NCI-H82 treated with DMSO at 0.1 percent for 48 hours (cell line): ENCODE measurements at regions not wholly inside any gene's neighbourhood (a gene's known extent, or its start where the extent isn't known, plus 50 kb on each side); places are given as distances from the start of the nearest gene placed in this dataset.

Experiments
- DNase-seq: peaks from one replicate; lab custom pipeline; 2025; ENCODE audit not compliant: unreplicated experiment; lab: John Stamatoyannopoulos, UW

- DNase-seq, result no peak
Observed at GRCh38 chr2:122366969-122367645, 611.7 kb downstream of the TSN start.

GRCh38 chr2:122367646-122368010 is 612.2 kb downstream of the TSN start:
- no peak for DNase-seq

DNA sequence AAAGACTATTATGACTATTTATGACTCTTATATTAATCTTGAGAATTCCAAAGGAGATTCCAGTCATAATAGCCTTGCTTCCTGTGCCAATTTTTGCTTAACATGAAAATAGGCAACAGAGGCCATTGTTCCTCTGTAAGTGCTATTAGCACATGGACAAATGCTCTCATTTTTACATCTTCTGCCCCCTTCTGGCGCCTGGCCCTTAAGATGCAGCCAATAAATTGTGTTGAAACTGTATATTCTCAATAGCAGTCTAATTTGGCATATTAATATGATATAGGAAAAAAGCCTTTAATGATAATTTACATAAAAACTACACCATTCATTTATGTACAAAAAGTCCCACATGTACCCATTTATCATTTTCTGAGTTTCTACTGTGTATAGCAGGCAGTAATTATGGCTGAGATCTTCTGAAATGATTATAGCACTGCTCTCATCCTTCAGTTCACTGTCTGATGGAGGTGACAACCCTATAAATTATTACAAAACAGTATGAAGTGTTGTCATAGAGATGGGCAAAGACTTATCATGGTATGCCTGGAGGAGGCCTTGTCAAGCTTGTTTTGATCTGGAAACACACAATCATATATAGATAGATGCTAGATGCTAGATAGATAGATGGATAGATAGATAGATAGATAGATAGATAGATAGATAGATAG is 613.3 kb downstream of the TSN start:
- no peak for DNase-seq

DNA sequence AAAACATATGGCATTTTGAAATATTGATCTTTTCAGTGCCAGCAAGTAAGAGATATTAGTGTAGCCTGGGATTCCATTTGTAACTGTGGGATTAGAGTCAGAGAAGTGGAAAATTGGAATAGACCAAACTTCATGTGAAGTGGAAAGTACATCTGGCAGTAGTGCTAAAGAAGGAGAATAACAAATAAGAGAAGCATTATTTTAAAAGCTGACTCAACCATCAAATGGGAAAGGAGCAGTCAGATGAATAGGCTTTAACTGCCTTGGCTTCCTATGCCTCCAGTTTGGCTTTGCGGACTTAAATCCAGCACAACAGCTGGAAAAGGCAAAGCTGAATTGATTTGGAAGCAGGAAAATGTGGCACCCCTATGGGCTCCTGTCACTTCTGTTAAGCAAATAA is 623.1 kb downstream of the TSN start:
- DNase-seq, result no peak

GRCh38 chr2:122384768-122385333 is 629.4 kb downstream of the TSN start:
- peak; percentile 86 for DNase-seq

GRCh38 chr2:122388208-122388607 is 632.8 kb downstream of the TSN start:
- no peak for DNase-seq

GRCh38 chr2:122389694-122390093 is 634.2 kb downstream of the TSN start:
- DNase-seq, result no peak

DNA sequence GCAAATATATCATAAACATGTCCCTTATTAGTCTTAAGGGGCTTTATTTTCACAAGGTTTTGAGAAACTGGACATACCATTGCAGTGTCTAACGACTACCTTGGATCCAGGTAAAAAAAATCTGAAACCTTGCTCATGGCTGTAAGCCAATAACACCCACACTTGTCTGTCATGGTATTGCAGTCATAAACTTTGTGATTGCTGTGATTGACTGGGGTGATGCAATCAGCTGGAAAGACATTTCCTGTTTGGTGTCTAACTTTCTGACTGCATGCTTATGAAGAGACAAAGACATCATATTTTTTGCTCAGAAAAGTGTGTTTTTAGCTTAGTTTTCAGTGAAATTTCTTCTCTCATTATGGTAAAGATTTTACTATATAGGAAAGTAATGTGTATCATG is 635.0 kb downstream of the TSN start:
- DNase-seq, result no peak

DNA sequence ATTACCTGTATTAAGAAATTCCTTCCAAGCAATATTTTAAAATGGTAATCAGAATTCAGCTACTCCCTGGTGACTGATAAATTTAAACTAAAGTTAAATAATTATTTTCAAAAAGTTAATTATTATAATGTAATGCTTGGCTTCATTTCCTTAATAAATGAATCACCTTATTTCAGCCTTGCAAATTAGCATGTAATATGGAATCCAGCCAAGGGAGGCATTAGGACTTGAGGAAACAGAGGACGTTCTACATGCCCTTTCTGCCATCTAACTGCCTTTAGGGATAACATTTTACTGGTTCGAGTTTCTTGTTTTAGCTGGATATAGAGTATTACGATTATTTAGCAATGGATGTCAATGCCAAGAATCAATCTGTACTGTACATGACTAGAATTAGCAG is 636.3 kb downstream of the TSN start:
- no peak for DNase-seq

DNA sequence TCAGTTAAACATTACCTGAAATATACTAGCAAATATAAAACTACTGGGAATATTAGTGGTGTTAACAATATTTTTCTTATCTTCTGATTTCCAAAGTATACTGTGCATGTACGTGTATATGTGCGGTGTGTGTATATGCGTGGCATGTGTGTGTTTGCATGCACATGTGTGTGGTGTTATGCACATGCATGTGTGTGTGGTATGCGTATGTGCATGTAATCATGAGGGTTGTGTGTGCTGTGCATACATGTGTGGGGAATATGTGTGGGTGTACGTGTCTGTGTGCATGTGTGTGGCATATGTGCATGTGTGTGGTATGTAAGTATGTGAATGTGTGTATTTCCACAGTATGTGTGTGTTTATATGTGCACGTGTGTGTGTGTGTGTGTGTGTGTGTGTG is 640.2 kb downstream of the TSN start:
- DNase-seq, result no peak

DNA sequence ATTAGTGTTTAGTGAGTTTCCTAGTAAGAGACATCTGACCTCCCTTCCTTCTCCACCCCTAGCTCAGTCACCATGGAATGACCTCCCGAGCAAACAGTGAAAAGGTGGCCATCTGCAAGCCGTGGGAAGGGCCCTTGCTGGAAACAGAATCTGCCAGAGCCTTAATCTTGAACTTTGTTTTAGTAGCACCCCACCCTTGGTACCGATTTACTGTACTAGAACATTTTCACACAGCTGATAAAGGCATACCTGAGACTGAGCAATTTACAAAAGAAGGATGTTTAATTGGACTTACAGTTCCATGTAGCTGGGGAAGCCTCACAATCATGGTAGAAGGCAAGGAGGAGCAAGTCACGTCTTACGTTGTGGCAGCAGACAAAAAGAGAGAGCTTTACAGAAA is 655.8 kb downstream of the TSN start:
- no peak for DNase-seq

DNA sequence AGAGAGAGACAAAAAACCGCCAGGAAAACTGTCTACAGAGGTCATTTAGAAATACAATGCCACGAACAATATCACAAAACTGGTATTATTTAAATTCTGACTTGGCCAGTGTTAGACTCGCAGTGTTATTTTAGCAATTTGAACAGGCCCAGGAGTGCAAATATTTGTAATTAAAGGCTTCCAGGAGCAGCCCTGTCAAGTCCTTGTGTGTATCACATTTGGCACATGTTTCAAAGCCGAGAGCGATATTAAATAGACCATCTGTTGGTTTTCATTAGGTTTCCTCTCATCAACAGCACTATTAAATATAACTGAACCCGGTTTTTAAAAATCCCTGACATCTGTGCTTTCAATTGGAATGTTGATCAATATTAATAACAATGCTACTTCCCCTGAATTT is 656.9 kb downstream of the TSN start:
- DNase-seq, result no peak

DNA sequence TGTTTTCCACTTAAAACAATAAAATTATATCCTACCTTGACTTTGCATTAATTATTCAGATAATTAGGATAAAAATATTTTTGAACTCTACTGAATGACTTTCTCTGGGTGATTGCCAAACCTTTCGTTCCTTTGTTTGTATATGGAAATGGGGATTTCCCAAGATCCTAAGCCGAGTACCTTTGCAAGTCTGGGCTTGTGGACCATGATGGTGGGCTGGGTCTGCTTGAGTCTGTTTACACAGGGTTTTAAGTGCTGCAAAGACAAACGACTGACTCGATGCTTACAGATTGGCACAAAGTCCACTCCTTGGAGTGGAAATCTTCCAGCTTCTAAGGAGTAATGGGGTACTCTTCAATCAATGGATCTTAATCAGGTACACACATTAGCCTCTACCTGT is 659.5 kb downstream of the TSN start:
- DNase-seq, result no peak

DNA sequence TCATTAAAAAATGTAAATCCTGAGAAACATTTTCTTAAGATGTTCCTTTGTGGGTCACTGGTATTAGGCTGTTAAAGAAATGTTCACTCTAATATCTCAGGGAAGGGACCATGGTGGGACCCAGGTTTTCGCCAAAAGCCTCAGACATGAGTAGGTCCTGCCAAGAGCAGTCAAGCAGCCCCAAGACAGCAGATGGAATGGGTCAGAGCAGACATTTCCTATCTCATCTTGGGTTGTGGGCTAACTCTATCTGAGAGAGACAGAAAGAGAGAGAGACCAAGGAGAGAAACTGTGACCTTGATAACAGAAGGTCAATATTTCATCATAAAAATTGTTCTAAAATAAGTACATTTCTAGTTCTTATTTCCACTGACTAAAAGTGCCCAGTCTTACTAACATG is 661.7 kb downstream of the TSN start:
- no peak for DNase-seq

- no peak for DNase-seq
Observed at GRCh38 chr2:122421775-122422174, 666.3 kb downstream of the TSN start.

- no peak for DNase-seq
Observed at GRCh38 chr2:122422384-122422991, 667.0 kb downstream of the TSN start.

DNA sequence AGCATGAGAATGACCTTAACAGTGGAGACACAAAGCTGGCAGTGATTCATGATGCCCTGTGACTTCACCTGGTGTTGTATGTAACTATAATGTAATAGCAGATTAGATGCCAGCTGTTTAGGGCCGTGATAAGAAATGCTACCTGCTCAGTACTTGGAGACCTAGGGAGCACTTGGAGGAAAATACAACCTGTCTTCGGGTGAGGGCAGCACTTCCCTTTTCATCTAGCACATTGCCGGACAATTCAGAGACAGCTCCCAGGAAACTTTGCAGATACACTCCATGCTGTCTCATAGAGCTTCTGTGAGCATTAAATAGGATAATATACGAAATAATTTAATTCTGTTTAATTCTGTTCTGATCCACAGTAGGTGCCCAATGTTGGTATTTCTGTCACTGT is 668.5 kb downstream of the TSN start:
- DNase-seq, result no peak

GRCh38 chr2:122433123-122433754 is 677.8 kb downstream of the TSN start:
- DNase-seq, result no peak

DNA sequence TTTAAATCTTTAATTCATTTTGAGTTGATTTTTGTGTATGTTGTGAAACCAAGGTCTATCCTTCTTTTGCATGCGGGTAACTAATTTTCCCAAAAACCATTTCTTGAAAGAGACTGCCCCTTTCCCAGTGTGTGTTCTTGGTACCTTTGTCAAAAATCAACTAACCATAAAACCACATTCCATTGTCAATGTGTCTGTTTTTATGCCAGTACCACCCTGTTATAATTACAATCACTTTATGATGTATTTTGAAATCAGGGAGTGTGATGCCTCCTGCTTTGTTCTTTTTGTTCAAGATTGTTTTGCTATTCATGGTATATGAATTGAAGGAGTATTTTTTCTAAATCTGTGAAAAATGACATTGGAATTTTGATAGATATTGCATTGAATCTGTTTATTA is 689.6 kb downstream of the TSN start:
- DNase-seq, result no peak

DNA sequence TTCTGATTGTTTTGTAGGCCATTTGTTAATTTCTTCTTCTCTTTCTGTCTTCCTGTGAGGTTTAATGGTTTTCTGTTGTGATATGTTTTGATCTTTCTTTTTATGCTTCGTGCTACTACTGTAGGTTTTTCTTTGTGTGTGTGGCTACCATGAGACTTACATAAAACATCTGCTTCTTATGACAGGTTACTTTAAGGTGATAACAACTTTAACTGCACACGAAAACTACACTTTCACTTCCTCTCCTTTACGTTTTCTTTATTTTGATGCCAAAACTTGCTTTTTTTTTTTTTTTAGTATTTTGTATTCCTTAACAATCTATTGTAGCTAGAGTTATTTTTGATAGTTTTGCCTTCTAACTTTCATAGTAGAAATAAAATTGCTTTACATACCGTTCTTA is 691.3 kb downstream of the TSN start:
- no peak for DNase-seq

GRCh38 chr2:122447237-122447636 is 691.8 kb downstream of the TSN start:
- DNase-seq, result no peak

DNA sequence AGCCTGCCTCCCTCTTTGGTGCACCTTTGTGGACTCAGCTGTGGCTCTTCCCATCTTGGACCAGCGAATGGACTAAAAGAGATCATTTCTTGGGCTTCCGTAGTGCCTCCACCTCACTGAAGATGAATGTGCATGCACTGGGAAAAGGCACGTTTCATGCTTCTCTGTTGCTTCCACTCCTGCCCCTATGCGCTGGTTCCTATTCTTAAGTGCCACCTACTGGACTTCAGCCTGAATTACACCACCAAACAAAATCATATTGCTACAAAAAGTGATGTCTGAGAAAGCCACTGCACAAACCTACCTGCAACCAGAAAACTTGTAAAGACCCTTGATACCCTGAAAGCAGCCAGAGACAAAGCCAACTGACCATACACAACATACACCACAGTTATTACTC is 695.6 kb downstream of the TSN start:
- DNase-seq, result peak; percentile 14
